Esophagus squamous epithelium (tissue), 4 donors: ENCODE measurements at regions not wholly inside any gene's neighbourhood (a gene's known extent, or its start where the extent isn't known, plus 50 kb on each side); places are given as distances from the start of the nearest gene placed in this dataset.

Experiments used
- POLR2A ChIP-seq, 4 donors: fragments of 450-650 bp; IDR thresholded peaks; one replicate each; pipeline ENCODE4 v1.6.1; 2017; ENCODE audit warnings: antibody characterized with exemption in 4 of 4, mild to moderate bottlenecking in 4 of 4, moderate library complexity in 3 of 4
- TF ChIP-seq, protein P1 (sequence below), 6 experiments: fragments of 450-650 bp in 4 of 6; fragments of 200-600 bp in 2 of 6; sonication (generic) in 2 of 6; IDR thresholded peaks; one replicate each; pipeline ENCODE4 v1.5.1; 2016 to 2019; ENCODE audit warnings: antibody characterized with exemption in 6 of 6, mild to moderate bottlenecking in 4 of 6, moderate library complexity in 4 of 6

DNA sequence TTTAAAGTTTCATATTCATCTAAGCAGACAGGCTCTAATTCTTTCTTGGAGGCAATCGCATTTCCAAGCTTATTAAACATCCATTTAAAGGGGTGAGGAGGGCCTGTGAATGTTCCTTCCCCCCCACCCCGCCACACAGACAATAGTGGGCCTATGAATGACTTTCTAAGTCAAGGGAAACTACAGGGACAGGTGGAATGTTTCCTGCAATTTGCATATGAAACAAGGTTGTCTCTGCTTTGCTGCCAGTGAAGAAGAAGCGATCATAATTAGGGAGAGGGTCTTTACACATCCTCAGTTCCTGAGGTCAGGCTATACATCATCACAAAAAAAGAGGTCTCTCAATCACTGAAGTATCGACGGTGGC lies 127.9 kb upstream of the OPCML start:
- TF ChIP-seq, protein P1, sequence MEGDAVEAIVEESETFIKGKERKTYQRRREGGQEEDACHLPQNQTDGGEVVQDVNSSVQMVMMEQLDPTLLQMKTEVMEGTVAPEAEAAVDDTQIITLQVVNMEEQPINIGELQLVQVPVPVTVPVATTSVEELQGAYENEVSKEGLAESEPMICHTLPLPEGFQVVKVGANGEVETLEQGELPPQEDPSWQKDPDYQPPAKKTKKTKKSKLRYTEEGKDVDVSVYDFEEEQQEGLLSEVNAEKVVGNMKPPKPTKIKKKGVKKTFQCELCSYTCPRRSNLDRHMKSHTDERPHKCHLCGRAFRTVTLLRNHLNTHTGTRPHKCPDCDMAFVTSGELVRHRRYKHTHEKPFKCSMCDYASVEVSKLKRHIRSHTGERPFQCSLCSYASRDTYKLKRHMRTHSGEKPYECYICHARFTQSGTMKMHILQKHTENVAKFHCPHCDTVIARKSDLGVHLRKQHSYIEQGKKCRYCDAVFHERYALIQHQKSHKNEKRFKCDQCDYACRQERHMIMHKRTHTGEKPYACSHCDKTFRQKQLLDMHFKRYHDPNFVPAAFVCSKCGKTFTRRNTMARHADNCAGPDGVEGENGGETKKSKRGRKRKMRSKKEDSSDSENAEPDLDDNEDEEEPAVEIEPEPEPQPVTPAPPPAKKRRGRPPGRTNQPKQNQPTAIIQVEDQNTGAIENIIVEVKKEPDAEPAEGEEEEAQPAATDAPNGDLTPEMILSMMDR (IDR thresholded peaks at IDR 0.05), result no peak
- TF ChIP-seq POLR2A (IDR thresholded peaks at IDR 0.05), result no peak
